Right ventricle myocardium superior (tissue), 1 donor: ENCODE measurements at regions not wholly inside any gene's neighbourhood (a gene's known extent, or its start where the extent isn't known, plus 50 kb on each side); places are given as distances from the start of the nearest gene placed in this dataset.

Source experiments
- ATAC-seq: fragments of 200-7000 bp; cut with Tn5 transposase; one replicate; pipeline ENCODE4 v1.9.1; 2020; ENCODE audit warnings: mild to moderate bottlenecking; ENCODE audit not compliant: poor library complexity
- DNase-seq: peaks from one replicate; pipeline ENCODE4 v3.0.0-alpha.2; 2020
- intact Hi-C: fragments of 100-400 bp; cut with DNase I; formaldehyde crosslinking; loops from one replicate; pipeline ENCODE4 v1.11.2; 2022
- donor health status: DM: no; HTN: yes; CAD: no; lungs with severe emphysema.

DNA sequence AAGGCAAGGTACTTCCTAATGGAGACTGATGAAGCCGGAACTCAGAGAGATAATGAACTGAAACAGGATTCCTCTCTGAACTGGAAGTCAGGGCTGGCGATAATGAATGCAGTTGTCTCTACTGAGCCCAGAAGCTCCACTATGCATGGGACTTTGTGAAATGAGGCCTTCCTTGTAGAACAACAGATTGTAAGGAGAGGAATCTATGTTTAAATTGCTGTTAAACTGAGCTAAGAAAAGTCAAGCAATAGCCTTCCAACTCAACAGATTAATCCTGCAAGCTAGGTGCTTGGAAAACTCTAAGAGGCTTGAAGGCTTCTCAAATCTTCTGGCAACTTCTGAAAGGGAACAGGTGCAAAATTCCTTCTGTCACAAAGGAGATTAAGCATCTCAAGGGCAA, 119.5 kb upstream of the ARHGAP5 start:
- DNase-seq (no peak), ATAC-seq (no peak)
- intact Hi-C loops = no loop called here

DNA sequence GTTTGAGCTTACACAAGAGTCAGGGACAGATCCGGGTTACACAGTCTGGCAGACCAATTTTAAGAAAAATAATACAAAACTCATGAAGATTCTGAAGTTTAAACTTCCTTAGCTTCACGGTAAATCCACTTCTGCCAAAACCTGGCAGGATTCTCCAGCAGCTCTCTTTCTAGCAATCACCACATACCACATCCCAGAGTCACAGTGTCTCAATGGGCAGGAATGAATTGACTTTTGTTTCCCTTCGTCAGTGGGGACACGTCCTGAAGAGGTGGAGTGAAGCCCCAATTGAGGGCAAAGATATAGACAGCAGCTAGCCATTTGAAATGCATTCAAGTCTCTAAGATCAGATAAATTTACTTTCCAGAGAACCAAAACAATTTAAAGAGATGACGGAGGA, 117.1 kb upstream of the ARHGAP5 start:
- no peak for DNase-seq
- intact Hi-C loops = no loop called here
- no peak for ATAC-seq

DNA sequence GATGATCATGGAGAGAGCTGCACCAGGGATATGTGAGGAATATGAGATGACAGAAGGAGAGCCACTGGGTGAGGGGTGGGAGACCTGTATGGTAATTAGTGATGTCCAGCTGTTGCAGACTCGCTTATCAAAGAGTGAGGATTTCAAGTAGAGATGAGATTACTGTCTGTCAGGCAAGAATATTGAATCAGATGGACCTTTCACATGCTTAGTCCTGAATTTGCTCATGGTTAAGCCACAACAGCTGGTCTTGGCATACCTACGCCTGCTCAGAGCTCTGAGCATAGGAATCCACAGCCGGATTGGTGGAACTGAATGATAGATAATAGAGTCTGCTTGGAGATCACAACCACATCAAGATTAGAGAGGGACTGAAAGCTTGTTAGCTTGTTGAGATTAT, 115.2 kb upstream of the ARHGAP5 start:
- no peak for DNase-seq
- no peak for ATAC-seq
- intact Hi-C loops = no loop called here

GRCh38 chr14:31962920-31963319, 114.2 kb upstream of the ARHGAP5 start:
- ATAC-seq (no peak), DNase-seq (no peak)
- intact Hi-C loops = no loop called here

DNA sequence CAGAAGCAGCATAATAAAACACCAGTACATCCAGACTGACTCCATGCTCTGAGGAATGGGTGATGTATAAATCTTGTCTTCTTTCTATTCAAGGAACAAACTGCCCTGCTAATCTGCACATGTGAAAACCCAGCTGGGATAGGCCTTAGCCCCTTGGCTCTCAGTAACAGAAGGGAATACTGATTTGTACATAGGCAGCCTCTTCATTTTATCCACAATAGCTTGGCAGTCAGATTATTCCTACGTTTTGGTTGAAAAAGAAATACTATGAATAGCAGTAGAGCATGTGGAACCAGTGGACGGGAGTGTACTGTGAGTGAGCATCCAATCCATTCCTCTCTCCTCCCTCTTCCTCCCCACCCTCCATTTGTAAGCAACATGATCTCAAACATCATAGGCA, 113.5 kb upstream of the ARHGAP5 start:
- ATAC-seq (no peak), DNase-seq (no peak)
- intact Hi-C loops = no loop called here

GRCh38 chr14:31964490-31964889, 112.6 kb upstream of the ARHGAP5 start:
- DNase-seq = no peak
- intact Hi-C loops = no loop called here
- no peak for ATAC-seq

GRCh38 chr14:31965071-31965734, 111.9 kb upstream of the ARHGAP5 start:
- intact Hi-C loops = no loop called here
- ATAC-seq (no peak), DNase-seq (no peak)

DNA sequence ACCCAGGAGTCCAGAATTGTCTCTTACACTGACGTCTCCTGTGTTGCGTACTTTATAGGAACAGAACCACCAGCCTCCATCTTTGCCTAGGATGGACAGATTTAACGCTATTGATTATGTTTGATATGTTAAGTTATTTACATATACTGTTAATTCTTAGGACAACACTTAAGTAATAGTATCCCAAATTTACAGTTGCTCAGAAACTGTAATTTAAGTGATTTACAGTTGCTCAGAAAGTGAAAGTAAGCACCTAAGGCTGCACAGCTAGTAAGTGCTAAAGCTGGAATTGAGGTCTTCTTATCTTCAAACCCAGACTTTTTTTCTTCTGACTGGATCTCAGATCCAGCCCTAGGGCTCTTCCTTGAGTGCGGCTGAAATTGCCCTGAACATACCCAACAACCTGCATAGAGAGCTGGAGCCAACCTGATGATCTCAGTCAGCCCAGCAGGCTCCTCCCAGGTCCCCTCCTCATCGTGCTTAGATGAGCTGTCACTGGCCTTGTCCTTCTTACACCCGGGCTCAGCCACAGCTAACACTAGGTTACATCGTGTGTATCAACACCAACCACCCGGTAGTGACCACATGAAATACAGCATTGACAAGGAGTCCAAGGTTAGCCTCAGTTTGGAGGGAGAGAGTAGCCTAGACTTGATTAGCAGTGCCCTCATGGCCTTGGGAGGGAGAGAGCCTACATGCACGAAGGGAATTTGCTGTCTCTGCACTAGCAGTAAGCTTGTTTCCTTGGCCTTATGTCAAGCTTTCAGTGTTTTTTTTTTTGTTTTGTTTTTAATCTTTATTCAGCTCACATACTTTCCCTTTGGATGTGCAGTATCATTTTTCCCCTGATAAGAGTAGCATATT, 111.1 kb upstream of the ARHGAP5 start:
- intact Hi-C loops = no loop called here
- no peak for DNase-seq
- peak; percentile 11 for ATAC-seq

GRCh38 chr14:31966896-31967668, 110.0 kb upstream of the ARHGAP5 start:
- no peak for DNase-seq
- ATAC-seq = no peak
- intact Hi-C loops = no loop called here

DNA sequence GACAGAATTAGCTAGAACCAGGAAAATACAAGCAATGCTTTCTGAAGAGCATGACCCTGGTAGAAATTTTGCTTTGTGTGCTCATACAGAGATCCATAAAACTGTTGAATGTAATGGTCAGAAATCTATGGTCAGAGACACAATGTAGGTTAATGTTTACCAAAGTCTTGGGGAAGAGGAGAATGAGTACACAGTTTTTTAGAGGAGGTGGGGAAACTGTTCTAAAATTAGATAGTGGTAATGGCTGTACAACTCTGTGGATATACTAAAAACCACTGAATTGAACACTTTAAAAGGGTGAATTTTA, 109.5 kb upstream of the ARHGAP5 start:
- intact Hi-C loops = no loop called here
- DNase-seq (no peak), ATAC-seq (no peak)

DNA sequence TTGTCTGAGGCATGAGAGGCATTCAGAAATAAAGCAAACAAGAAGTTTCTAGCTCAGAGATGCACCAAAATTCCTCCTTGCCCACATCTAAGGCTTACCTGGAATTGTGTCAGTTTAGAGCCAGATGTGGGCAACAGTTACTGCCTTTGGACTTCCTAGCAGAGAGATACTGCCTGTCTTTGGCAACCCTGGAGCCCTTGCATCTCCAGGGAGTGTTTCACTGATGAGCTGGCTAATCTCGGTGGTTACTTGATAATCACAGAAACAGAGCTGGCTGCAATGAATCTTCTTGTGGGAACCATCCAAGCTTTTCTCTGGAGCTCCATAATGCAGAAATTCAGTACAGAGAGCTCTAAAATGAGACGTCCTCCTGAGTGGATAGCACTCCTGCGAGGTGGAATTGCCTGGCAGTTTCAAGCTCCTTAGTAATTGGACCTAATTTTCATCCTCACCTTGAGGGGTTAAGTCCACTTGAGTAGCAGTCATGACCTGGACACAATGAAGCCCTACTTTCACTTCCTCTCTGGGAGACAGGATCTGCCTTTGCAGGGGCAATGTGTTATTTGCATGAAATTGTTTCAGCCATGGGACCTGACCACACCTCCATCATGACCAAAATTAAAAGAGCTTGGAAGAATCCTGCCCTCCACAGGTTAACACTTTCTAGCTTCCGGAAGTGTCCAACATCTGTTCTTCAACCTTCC, 108.8 kb upstream of the ARHGAP5 start:
- ATAC-seq (peak; percentile 23), DNase-seq (no peak)
- intact Hi-C loops = no loop called here

DNA sequence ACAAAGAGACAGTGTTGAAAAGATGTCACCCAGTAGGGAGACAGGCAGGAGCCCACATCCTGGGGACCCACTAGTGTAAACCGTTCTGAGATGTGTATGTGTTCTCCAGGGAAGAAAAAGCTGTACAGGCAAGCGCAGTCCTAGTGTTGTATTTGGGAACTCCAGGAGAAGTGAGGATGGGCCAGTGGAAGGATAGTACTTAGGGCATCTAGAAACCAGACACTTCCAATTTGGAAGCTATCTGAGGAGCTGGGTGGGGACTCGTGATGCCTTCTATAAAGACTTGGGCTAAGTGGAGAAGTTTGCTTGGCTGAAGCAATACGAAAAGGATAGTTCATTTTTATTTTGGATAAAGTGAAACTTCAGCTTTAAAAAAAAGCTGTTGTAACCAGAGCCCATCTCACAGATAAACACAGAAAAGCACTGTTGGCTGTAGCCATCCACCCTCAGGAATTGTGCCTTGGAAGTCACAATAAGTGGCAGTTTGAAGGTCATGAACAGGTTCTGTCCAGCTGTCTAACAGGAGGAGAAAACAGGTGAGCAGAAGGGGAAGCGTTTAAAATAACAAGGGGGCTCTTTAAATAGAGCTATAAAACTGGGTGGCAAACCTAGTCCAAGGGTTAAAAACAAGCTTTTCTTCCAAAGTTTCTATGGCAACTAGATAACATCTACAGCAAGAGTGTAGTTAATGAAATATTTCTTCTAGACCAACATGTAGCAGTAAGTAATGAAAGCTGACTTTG, 108.0 kb upstream of the ARHGAP5 start:
- DNase-seq = no peak
- intact Hi-C loops = no loop called here
- ATAC-seq = peak; percentile 21

- intact Hi-C loops = no loop called here
- DNase-seq (no peak), ATAC-seq (no peak)
Measured at GRCh38 chr14:31969699-31970240, 107.3 kb upstream of the ARHGAP5 start.

GRCh38 chr14:31970744-31971143, 106.4 kb upstream of the ARHGAP5 start:
- intact Hi-C loops = no loop called here
- DNase-seq (no peak), ATAC-seq (no peak)

- no peak for ATAC-seq
- intact Hi-C loops = no loop called here
- DNase-seq = no peak
Measured at GRCh38 chr14:31971612-31972011, 105.5 kb upstream of the ARHGAP5 start.

DNA sequence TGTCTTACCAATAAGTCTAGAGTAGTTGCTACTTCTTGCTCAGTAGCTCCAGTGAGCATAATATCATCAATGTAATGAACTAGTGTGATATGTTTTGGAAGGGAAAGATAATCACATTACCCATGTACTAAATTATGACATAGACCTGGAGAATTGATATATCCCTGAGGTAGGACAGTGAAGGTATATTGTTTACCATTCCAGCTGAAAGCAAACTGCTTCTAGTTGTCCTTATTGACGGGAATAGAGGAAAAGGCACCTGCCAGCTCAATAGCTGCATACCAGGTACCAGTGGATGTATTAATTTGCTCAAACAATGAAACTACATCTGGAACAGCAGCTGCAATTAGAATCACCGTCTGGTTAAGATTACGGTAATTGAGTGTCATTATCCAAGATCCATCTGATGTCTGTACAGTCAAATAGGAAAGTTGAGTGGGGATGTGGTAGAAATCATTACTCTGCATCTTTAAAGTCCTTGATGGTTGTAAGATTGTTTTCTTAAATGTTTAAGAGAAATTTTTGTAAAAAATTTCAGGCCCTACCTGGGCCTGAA, 100.0 kb upstream of the ARHGAP5 start:
- DNase-seq (no peak), ATAC-seq (no peak)
- intact Hi-C loops = no loop called here

- intact Hi-C loops = no loop called here
- DNase-seq = no peak
- no peak for ATAC-seq
Measured at GRCh38 chr14:31978423-31978822, 98.7 kb upstream of the ARHGAP5 start.

GRCh38 chr14:31982642-31983041, 94.5 kb upstream of the ARHGAP5 start:
- no peak for DNase-seq
- ATAC-seq = no peak
- intact Hi-C loops = no loop called here
